NCI-H146 treated with DMSO at 0.1 percent for 48 hours (cell line): ENCODE measurements at regions not wholly inside any gene's neighbourhood (a gene's known extent, or its start where the extent isn't known, plus 50 kb on each side); places are given as distances from the start of the nearest gene placed in this dataset.
"Not testable (repeated sequence)": the region's sequence is repeated elsewhere in the genome, so short reads cannot be mapped to it uniquely, and the experiment has no call there.

Experiments used
- DNase-seq: peaks from one replicate; lab custom pipeline; 2025; ENCODE audit not compliant: unreplicated experiment; lab: John Stamatoyannopoulos, UW

DNA sequence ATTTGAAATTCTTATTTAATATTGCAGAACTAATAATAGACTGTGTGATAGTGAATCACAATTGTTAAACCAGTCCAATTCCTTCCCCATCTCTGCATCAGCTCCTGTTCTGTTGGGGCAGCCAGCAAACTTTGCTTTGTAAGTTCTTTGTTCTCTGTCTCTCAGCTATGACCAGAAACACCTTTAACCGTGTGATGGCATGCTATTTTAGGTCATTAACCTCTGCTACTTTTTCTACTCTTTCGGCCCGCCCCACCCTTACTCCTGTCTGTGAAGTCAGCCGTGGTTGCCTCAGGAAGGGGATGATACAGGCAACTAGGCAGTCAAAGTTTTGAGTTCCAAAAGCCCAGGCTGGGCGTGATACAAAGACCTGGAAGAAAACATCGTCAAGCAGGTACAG, 51.3 kb upstream of the EGFL6 start:
- no peak for DNase-seq

DNA sequence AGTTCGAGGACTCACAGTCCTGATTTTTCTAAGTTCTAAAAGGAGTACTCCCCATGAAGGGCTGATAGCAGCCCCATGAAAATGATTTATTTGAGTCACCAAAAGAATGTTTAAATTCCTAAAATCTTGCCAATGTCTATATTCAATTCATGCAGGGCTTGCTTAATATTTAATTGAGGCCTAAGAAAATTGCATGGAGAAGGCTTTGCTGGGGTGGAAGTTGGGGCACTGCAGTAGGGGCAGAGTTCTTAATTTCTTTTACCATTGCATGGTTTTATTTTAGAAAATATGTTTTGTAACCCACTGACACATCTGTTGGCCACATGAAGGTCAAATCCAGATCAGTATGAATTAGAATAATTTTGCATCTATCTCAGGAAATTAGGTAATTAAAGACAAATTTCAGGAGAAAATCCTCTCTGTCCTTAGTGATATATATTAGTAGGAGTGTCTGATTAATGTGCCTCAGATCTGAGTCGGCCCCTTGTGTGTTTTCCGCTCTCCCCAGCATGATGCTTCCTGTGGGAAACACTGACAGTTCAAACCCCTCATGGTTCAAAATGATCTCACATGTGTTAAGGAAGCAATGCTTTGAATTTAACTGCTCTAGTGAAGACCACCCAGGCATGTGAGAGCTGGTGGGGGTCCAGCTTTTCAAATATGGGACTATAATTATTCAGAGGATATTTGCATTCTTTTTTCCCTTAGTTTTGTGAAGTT, 54.0 kb upstream of the EGFL6 start:
- no peak for DNase-seq

DNA sequence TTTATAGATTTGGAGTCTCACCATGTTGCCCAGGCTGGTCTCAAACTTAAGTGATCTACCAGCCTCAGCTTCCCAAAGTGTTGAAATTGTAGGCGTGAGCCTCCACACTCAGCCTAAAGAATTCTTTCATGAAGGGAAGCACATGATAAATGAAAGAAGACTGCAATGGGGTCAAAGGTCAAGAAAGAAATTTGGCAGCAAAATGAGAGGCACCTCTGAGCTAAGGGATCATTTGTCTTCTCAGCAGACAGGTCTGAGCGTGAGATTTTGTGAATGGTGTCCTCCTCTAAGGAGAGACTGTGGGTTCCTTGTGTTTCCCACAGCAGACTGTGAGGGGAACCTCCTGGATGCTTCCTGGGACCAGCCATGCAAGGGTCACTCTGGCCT, 57.5 kb upstream of the EGFL6 start:
- no peak for DNase-seq

DNA sequence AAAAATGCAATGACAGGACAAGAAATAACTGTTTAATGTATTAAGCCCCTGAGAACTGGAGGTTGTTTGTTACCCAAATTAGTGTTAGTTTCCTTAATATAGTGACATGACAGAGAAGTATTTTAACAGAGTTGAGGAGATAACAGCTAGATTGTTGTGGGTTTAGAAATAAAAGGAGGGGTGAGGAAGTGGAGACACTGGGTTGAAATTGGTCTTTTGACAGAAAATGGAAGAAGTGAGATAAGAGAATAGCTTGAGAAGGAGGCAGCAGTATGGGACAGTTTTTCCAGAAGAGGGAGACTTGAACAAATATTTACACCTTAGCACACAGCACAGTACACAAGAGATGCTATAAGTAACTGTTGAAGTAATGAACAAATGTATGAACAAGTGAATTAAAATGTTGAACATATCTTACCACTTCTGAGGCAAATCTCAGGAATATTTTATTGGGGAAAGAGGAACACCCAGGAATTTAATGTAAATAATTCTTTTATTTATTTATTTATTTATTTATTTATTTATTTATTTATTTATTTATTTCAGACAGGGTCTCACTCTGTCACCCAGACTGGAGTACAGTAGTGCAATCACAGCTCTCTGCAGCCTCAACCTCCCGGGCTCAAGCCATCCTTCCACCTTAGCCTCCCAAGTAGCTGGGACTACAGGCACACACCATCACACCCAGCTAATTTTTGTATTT, 58.0 kb upstream of the EGFL6 start:
- DNase-seq: no peak

DNA sequence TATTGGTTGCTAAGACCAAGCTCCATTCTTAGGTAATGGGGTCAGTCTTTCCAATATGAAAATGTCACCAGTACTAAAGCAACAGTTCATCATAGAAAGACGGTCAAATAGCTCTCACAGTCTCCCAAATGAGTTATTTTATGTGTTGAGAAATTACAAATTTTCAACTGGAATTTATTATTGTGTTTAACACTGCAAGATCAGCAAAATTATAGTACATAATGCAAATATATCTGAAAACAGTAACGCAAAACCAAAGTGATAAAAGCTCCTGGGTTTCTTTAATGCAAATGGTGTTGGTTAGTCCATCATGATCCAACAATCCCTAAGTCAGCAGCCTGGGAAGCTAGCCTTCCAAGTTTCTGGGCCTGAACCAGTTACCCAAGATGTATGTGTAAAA, 61.5 kb upstream of the EGFL6 start:
- no peak for DNase-seq

DNA sequence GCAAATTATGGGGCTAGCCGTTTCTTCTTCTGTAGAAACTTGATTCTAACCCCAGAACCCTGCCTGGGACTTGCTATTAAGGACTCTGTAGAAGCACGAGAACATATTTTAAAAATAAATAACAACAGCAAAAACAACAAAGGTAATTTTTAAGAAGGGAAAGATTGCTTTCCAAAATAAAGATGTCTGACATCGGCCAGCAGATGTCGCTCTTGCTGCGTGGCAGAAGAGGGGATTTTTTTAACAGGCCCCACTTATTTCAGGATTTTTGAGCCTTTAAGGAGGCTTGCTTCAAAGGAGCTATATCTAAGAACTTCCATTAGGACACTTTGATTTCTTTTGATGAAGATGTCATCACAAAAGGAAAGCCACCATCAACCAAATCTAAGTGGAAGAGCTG, 62.8 kb upstream of the EGFL6 start:
- DNase-seq: no peak

DNA sequence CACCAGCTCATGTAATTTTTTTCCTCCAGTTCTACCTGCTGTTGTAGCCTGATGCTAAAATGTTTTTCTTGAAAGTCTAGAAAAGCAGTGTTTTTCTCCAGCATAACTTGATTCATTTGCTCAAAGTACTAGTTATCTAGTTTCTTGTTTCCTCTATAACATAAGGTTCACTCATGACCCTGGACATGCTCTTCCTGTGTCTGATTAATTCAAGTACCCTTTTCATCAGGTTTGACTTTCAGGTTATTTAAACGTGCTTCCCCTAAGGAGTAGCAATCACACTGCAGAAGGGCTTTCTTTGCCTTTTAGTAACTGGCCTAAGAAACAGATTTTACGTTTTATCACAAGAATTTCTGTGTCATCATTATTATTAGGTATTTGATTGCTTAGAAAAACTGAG, 66.8 kb upstream of the EGFL6 start:
- DNase-seq: no peak

DNA sequence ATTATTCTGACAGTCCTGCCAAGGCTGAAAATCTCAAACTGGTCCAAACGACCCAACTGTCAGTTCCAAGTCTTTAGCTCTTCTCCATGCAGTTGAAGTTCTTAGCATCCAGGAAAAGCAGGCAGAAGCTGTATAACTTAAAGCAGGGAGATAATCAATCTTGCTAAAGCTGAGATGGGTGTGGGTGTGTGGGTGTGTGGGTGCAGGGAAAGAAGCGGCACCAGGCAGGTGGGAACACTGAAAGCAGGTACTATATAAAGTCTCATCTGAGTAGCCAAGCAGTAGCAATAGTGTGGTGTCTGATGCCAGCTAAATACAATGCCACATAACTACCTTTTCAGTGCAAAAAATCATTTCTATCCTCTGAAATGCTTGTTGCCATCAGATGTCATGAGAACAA, 69.7 kb upstream of the EGFL6 start:
- no peak for DNase-seq

DNA sequence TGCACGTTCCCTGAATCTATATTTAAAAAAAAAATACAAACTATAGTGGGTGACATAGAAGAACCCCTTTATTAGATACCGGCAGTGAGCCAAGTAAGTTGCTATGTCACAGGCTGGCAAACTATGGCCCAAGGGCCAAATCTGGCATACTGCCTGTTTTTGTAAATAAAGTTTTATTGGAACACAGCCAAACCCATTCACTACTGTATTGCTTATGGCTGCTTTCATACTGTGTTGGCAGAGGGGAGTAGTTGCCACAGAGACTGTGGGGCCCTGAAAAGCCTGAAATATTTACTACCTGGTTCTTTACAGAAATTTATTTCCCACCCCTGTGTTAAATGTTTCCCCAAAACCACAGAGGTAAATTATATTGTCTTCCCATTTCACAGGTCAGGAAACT, 71.2 kb upstream of the EGFL6 start:
- DNase-seq: no peak

DNA sequence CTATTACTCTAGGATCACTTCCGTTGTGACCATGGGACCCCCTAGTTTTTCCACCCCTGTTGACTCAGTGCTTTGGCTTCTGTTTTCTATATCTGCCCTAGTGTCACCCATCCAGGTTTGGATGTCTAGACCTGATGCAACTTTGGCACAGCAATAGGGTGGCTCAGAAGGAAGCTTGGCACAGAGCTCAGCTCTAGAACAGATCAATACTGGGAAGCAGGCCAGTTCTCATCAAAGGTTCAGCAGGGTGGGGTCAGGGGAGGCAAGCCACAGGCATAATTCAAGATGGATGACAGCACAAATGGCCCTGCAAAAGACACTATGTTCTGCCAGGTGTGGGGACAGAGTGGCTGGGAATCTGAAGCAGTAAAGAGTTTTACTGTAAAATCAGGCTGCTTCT, 74.2 kb upstream of the EGFL6 start:
- peak; percentile 46 for DNase-seq

DNA sequence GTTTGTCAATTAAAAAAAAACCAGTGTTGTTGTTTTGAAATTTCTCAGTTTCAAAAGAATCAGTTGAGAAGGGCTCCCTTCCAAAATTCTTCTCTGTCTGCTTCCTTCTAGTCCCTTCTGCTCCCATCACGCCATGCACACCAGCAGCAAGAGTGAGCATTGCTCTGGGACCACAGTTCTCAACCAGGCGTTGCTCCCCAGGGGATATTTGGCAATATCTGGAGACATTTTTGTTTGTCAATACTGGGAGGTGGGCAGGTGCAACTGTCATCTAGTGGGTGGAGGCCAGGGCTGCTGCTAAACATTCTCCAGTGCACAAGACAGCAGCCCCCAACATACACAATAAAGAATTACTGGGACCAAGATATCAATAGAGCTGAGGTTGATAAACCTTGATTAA, 74.8 kb upstream of the EGFL6 start:
- DNase-seq: no peak

DNA sequence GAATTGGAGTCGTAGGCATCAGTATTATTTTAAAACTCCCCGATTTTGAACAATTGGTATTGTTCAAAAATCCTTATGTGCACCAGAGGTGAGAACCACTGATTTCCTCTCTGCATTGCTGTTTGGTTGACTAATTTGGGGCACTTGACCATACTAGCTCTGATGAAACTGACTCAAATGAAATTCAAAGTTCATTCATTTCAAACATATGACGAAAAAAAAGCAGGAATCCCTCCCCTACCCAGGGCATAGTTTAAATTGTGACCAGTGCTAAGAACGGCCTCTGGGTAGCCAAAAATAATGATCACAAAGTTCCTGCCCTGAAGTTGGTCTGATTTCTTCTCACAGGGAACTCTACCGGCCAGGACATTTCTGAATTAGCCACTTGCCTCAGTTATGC, 75.7 kb upstream of the EGFL6 start:
- no peak for DNase-seq

DNA sequence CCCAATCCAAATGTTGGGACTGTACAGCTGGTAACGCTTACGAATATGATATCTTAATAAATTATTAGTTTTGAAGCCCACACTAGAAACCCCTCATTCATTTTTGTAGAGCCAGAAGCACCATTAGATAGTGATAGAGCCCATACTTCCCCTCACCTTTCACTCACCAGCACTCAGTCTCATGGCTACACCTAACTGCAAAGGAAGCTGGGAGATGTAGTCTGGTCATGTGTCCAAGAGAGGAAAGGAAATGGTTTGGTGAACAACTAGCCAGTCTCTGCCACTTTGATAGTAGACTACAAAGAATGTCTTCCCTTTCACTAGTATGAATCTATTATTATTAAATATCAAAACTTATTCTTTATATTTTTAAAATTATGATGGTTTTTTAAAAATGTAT, 77.1 kb upstream of the EGFL6 start:
- no peak for DNase-seq

DNA sequence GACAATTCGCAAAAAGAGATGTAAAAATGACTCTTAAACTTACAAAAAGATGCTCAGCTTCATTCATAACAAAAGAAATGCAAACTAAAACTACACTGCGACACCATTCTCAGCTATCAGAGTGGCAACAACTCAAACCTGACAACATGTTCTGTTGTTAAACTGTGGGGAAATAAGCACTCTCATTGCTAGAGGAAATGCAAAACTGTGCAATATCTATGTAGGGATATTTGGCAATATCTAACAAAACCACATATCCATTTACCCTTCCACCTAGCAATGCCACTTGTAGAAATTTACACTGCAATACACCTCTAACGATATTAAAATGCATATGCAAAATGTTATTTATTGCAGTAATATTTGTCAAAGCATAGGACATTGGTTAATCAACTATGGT, 78.3 kb upstream of the EGFL6 start:
- DNase-seq: no peak

DNA sequence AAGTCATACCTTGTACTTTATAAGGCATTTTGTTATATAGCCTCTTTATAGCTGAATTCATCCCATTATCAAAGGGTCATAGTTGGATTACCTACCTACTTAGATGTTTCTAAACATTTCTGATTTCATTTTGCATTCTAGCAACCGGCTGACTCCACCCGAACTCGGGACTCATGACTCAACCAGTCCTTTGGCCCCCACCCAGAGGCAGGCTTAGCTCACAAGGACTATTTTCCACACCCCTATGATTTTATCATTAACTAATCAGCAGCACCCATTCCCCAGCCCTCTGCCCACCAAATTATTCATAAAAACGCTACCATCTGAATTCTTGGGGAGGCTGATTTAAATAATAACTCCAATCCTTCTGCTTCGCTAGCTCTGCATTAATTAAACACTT, 79.9 kb upstream of the EGFL6 start:
- DNase-seq: no peak

DNA sequence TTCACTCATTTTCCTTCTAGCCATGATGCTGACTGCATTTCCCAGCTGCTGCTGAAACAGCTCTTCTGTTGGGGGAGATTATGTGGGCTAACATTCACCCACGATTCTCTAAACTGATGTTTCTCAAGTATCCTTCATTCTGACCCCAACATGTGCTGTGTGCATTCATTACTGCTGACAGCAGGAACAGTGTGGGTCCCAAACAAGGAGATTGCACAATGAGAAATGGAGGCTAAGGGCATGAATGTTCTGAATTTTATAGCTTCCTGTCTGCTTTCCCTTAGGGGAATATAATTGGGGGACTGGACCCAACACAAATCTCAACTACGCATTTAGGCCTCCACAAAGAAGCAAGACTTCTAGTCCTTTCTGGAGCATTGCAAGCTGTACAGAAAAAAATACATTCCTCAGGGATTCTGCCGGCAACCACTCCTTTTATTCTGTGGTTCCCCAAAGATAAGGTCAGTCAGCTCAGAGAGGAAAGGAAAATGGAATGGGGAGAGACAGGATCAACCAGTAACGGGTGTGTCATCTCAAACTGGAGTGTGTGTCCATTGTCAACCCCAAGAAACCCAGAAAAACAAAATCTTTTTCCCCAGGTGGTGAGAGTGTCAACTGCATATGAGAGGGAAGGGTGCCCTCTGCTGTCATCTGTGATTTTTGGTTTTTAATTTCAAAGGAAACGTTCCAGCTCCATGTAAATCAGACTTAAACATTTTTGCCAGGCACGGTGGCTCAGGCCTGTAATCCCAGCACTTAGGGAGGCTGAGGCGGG, 81.5 kb upstream of the EGFL6 start:
- DNase-seq: peak; percentile 49

DNA sequence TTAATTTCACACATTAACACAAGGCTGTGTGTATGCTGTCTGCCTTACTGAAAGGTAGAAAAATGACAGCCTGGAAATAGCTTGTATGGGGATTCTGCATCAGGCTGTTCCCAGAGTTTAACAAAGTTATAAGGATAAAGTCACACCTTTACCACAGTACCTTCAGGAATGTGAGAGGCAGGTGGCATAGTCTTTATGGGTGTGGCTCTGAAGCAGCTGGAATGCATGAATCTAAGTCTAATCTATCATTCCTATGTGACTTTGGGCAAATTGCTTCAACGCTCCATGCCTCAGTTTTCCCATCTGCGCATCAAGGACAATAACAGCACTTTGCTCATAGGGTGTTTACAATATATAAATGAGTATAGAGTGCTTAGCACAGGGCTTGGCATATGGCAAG, 84.2 kb upstream of the EGFL6 start:
- no peak for DNase-seq

DNA sequence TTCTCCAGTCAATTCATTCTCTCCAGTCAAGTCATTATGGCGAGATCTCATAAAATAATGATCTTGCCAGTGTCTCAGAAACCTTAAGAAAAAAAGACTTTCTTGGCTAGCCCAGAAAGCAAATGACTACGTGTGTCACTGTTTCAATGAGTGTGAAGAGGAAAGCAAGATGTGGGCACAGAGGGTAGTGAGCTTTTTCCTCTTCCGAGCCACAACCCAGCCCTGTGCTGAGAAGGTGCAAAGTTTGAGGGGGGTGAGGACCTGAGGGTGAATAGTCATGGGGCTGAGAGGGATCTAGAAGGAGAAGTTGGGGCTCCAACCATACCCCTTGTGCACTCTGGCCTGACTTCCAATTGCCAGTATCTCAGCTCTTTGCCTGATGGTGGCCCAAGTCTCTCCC, 85.6 kb upstream of the EGFL6 start:
- no peak for DNase-seq

DNA sequence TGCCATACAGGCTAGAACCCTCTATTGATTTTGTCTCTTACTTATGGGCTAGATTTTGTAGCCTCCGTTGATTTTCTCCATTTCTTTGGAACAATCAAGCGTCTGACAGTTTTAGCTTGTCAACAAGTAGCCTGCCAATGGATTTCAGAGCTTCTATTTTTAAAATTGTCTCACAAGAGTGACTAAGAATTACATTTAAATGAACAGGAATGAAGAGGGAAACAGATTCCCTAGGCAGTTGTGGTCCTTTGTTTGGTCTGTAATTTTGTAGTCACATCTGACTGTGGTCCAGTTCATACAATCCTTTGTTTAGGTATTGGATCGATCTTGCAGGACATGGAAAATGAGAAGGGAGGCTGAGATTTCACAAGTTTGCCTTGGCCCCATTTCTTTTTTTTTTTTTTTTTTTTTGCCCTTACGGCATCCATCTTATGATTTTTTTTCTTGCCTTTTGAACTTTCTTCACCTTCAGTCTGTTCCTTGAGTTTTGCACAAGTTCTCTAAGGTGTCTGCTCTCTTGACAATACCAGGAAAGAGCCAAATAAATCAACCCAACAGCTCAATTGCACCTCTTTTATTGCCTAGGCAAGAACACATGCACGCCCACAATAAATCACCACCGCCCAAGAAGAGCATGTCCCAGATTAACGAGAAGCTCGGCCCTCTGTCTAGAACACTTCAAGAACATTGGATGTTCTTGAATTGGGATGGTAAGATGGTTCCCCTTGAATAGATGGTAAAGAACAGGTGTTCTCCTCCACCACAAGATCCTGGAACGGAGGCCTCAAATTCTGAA, 86.5 kb upstream of the EGFL6 start:
- no peak for DNase-seq

DNA sequence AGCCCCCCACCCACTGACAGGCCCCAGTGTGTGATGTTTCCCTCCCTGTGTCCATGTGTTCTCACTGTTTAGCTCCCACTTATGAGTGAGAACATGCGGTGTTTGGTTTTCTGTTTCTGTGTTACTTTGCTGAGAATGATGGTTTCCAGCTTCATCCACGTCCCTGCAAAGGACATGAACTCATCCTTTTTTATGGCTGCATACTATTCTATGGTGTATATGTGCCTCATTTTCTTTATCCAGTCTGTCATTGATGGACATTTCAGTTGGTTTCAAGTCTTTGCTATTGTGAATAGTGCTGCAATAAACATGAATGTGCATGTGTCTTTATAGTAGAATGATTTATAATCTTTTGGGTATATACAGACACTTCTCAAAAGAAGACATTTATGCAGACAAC, 88.6 kb upstream of the EGFL6 start:
- not testable (repeated sequence) for DNase-seq

DNA sequence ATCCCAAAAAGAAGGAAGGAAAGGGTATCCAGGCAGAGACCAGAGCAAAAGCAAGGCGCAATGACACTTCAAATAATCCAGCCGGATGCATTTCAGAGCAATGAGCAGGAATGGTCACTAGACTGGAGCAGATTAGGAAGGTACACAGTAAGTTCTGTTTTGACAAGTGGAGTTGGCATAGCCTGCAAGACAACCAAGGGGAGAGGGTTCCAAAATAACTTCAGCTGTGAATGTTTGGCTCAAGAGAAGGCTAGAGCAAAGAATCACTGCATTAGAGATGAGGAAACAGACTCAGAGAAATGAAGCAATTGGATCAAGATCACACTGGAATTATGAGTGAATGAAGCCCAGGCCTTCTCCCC, 90.0 kb upstream of the EGFL6 start:
- DNase-seq: no peak
